Endothelial cell of umbilical vein (primary cell): ENCODE measurements at regions not wholly inside any gene's neighbourhood (a gene's known extent, or its start where the extent isn't known, plus 50 kb on each side); places are given as distances from the start of the nearest gene placed in this dataset.

Experiments
- BruUV-seq: library from RNA; stranded (reverse); fragments of 400-500 nt; replicated peaks from 2 replicates; lab custom pipeline; 2021; lab: Mats Ljungman, UMichigan
- CTCF ChIA-PET: fragments of 300-600, 350-600 bp; sonication (Branson Sonifier 250); formaldehyde crosslinking; loops from one replicate; lab custom pipeline; 2021; ENCODE audit warnings: antibody characterized with exemption, inconsistent platforms; lab: Charles Lee
- POLR2A ChIA-PET: fragments of 300-600, 350-600 bp; sonication (Branson Sonifier 250); formaldehyde crosslinking; loops from one replicate; lab custom pipeline; 2021; ENCODE audit warnings: antibody characterized with exemption, inconsistent platforms; lab: Charles Lee
- DNase-seq: peaks from one replicate; pipeline ENCODE4 v3.0.0-alpha.2; 2011; ENCODE audit warnings: low read depth, low spot score
- FAIRE-seq: peaks from 2 replicates; lab custom pipeline; 2011; peaks lifted over from hg19 to GRCh38; lab: Jason Lieb, UNC
- H2AFZ ChIP-seq: 2 replicates; pipeline ENCODE4 v1.6.0; 2012; ENCODE audit warnings: low read depth, low read length, control low read depth, inconsistent platforms
- H3K27ac ChIP-seq: 2 replicates; pipeline ENCODE4 v1.5.1; 2011; ENCODE audit warnings: low read depth, mild to moderate bottlenecking, control low read depth, low read length, moderate library complexity; ENCODE audit not compliant: insufficient read depth
- H3K27me3 ChIP-seq, 2 experiments: 2 replicates each; pipeline versions ENCODE4 v1.6.0 to v1.6.1; 2011; ENCODE audit warnings: low read length in 2 of 2, mixed read lengths in 1 of 2; ENCODE audit not compliant: control insufficient read depth in 2 of 2, insufficient read depth in 2 of 2
- H3K36me3 ChIP-seq, 2 experiments: 2 replicates in 1 of 2; 3 replicates in 1 of 2; pipeline ENCODE4 v1.5.1; 2011; ENCODE audit warnings: low read length in 2 of 2, mild to moderate bottlenecking in 1 of 2, moderate library complexity in 1 of 2; ENCODE audit not compliant: control insufficient read depth in 2 of 2, insufficient read depth in 2 of 2; ENCODE audit errors: extremely low read depth in 1 of 2
- H3K4me1 ChIP-seq: 3 replicates; pipeline ENCODE4 v1.5.1; 2011; ENCODE audit warnings: mild to moderate bottlenecking, low read length; ENCODE audit not compliant: control insufficient read depth, insufficient read depth; ENCODE audit errors: extremely low read depth
- H3K4me2 ChIP-seq: 2 replicates; pipeline ENCODE4 v1.6.1; 2011; ENCODE audit warnings: low read length, control low read depth, mixed read lengths; ENCODE audit not compliant: insufficient read depth
- H3K4me3 ChIP-seq, 3 experiments: fragments of 200-600 bp in 1 of 3; sonication (generic), shearing (Covaris generic) in 1 of 3; replicated peaks in 1 of 3; 2 replicates each; pipeline ENCODE4 v1.5.1; 2011 to 2016; ENCODE audit warnings: control low read depth in 3 of 3, low read length in 3 of 3, mild to moderate bottlenecking in 2 of 3, inconsistent platforms in 1 of 3, low read depth in 1 of 3, moderate library complexity in 1 of 3; ENCODE audit not compliant: insufficient read depth in 1 of 3
- H3K79me2 ChIP-seq: 2 replicates; pipeline ENCODE4 v1.6.0; 2012; ENCODE audit warnings: low read length, inconsistent platforms; ENCODE audit not compliant: control insufficient read depth, insufficient read depth
- H3K9ac ChIP-seq: replicated peaks from 2 replicates; pipeline ENCODE3; 2011; ENCODE audit warnings: low read length, control low read depth; ENCODE audit not compliant: insufficient read depth; ENCODE audit errors: extremely low read depth
- H3K9me1 ChIP-seq: replicated peaks from 3 replicates; pipeline ENCODE4 v1.6.0; 2011; ENCODE audit warnings: mild to moderate bottlenecking, low read length; ENCODE audit not compliant: control insufficient read depth, insufficient read depth; ENCODE audit errors: extremely low read depth
- H3K9me3 ChIP-seq: replicated peaks from 2 replicates; pipeline ENCODE4 v1.5.1; 2012; ENCODE audit warnings: low read length, inconsistent platforms; ENCODE audit not compliant: control insufficient read depth, insufficient read depth
- H4K20me1 ChIP-seq: replicated peaks from 2 replicates; pipeline ENCODE3; 2011; ENCODE audit warnings: mild to moderate bottlenecking, low read length; ENCODE audit not compliant: control insufficient read depth, insufficient read depth; ENCODE audit errors: extremely low read depth
- EZH2 ChIP-seq: IDR thresholded peaks from 2 replicates; pipeline ENCODE4 v1.6.1; 2012; ENCODE audit warnings: borderline replicate concordance, low read depth, mild to moderate bottlenecking, moderate library complexity, low read length, inconsistent platforms; ENCODE audit not compliant: severe bottlenecking
- FOS ChIP-seq: IDR thresholded peaks from 2 replicates; pipeline ENCODE4 v1.6.1; 2011; ENCODE audit warnings: mild to moderate bottlenecking, low read length, moderate library complexity, borderline replicate concordance; ENCODE audit not compliant: insufficient read depth
- GATA2 ChIP-seq: IDR thresholded peaks from 2 replicates; pipeline ENCODE4 v1.7.0; 2011; ENCODE audit warnings: low read depth, mild to moderate bottlenecking, moderate library complexity, mixed read lengths, low read length; ENCODE audit not compliant: insufficient read length, insufficient read depth
- JUN ChIP-seq: IDR thresholded peaks from 2 replicates; pipeline ENCODE4 v1.6.1; 2011; ENCODE audit warnings: borderline replicate concordance, low read depth; ENCODE audit not compliant: insufficient read length, insufficient read depth
- MYC ChIP-seq: IDR thresholded peaks from one replicate; pipeline ENCODE4 v1.6.1; 2011; ENCODE audit warnings: mild to moderate bottlenecking, low read depth, low read length
- POLR2A ChIP-seq: IDR thresholded peaks from 2 replicates; pipeline ENCODE4 v1.6.1; 2012; ENCODE audit warnings: low read depth, mild to moderate bottlenecking, control low read depth, low read length
- POLR2AphosphoS5 ChIP-seq: IDR thresholded peaks from 2 replicates; pipeline ENCODE4 v1.6.1; 2012; ENCODE audit warnings: low read depth, mild to moderate bottlenecking, control low read depth, low read length, moderate library complexity; ENCODE audit not compliant: insufficient read depth
- dilution Hi-C: fragments of 300-500 bp; cut with MboI; formaldehyde crosslinking; loops from one replicate; pipeline ENCODE4 v1.15.0; 2019; ENCODE audit warnings: low sequenced_read_pairs; ENCODE audit not compliant: extremely low pct_ligation_motif_present
- intact Hi-C: fragments of 100-400 bp; cut with micrococcal nuclease; formaldehyde crosslinking; loops from one replicate; pipeline ENCODE4 v1.10.0; 2022
- TF ChIP-seq, protein P1 (sequence below), 2 donors: IDR thresholded peaks; 1 replicate in 1 of 2; 2 replicates in 1 of 2; pipeline ENCODE4 v1.5.1; 2011; ENCODE audit warnings: low read length in 2 of 2, mild to moderate bottlenecking in 2 of 2, moderate library complexity in 2 of 2, control low read depth in 1 of 2, inconsistent platforms in 1 of 2, low read depth in 1 of 2; ENCODE audit not compliant: insufficient read depth in 1 of 2; ENCODE audit errors: extremely low read depth in 1 of 2
- TF ChIP-seq, protein P2 (sequence below): IDR thresholded peaks from 2 replicates; pipeline ENCODE4 v1.6.1; 2011; ENCODE audit not compliant: insufficient read depth, insufficient read length

GRCh38 chr5:135721548-135722090 lies 112.8 kb upstream of the SLC25A48 start:
- no peak for FAIRE-seq
- H3K9me1 ChIP-seq: no peaks in the 10 kb centered on the region
- no peak overlapping the region for H3K4me3 ChIP-seq
- no peaks in the 10 kb centered on the region for H3K36me3 ChIP-seq
- H3K4me1 ChIP-seq: no peaks in the 10 kb centered on the region
- no peak overlapping the region for H2AFZ ChIP-seq
- H4K20me1 ChIP-seq: no peaks in the 10 kb centered on the region
- H3K79me2 ChIP-seq: no peaks in the 10 kb centered on the region
- DNase-seq: no peak
- no TSS peak for BruUV-seq
- CTCF ChIA-PET: interaction anchor here (1.0 kb wide), 1 partner anchor 148 kb away, joined by 3 read pairs; no protein-coding TSS in a partner anchor
- intact Hi-C loops (no loop called here), dilution Hi-C loops (no loop called here)
- no peak overlapping the region for H3K27ac ChIP-seq
- H3K9ac ChIP-seq: no peak overlapping the region
- POLR2A ChIA-PET: no interaction called here
- H3K27me3 ChIP-seq: no peaks in the 10 kb centered on the region
- no peaks in the 10 kb centered on the region for H3K9me3 ChIP-seq
- TF ChIP-seq JUN (no peak), POLR2AphosphoS5 (no peak), EZH2 (no peak), MYC (no peak), POLR2A (no peak), GATA2 (no peak), FOS (no peak)
- TF ChIP-seq, protein P1, sequence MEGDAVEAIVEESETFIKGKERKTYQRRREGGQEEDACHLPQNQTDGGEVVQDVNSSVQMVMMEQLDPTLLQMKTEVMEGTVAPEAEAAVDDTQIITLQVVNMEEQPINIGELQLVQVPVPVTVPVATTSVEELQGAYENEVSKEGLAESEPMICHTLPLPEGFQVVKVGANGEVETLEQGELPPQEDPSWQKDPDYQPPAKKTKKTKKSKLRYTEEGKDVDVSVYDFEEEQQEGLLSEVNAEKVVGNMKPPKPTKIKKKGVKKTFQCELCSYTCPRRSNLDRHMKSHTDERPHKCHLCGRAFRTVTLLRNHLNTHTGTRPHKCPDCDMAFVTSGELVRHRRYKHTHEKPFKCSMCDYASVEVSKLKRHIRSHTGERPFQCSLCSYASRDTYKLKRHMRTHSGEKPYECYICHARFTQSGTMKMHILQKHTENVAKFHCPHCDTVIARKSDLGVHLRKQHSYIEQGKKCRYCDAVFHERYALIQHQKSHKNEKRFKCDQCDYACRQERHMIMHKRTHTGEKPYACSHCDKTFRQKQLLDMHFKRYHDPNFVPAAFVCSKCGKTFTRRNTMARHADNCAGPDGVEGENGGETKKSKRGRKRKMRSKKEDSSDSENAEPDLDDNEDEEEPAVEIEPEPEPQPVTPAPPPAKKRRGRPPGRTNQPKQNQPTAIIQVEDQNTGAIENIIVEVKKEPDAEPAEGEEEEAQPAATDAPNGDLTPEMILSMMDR (IDR thresholded peaks at IDR 0.05; ENCODE audit: extremely low read depth in 1 of 2, insufficient read depth in 1 of 2, low read depth in 1 of 2, low read length in 2 of 2): no peak
- TF ChIP-seq, protein P2, sequence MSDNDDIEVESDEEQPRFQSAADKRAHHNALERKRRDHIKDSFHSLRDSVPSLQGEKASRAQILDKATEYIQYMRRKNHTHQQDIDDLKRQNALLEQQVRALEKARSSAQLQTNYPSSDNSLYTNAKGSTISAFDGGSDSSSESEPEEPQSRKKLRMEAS: no peak
- H3K4me2 ChIP-seq: no peak overlapping the region
